A549 (cell line): ENCODE measurements at regions not wholly inside any gene's neighbourhood (a gene's known extent, or its start where the extent isn't known, plus 50 kb on each side); places are given as distances from the start of the nearest gene placed in this dataset.

ENCODE experiments used
- ATAC-seq, 2 experiments: fragments of 200-7000 bp in 1 of 2; fragments of >200 bp in 1 of 2; cut with Nextera tagmentation in 1 of 2; cut with Tn5 transposase in 1 of 2; 3 replicates each; pipeline versions ENCODE4 v1.8.0 to v1.9.1; 2018 to 2020; ENCODE audit warnings: mild to moderate bottlenecking in 1 of 2, moderate library complexity in 1 of 2
- CTCF ChIA-PET: fragments of 300-600 bp; sonication (Branson Sonifier 250); formaldehyde crosslinking; extraction: SDS; loops from one replicate; lab custom pipeline; 2021; ENCODE audit warnings: antibody characterized with exemption, inconsistent platforms; lab: Yijun Ruan, JAX
- POLR2A ChIA-PET: fragments of 350-600 bp; formaldehyde crosslinking; extraction: SDS; loops from one replicate; lab custom pipeline; 2021; ENCODE audit warnings: antibody characterized with exemption, inconsistent platforms; lab: Yijun Ruan, JAX
- DNase-seq, 2 experiments: peaks; one replicate each; pipeline versions ENCODE4 v3.0.0 to v3.0.0-alpha.2; 2011 to 2016; ENCODE audit warnings: low read depth in 1 of 2, low spot score in 1 of 2
- FAIRE-seq: peaks from 2 replicates; lab custom pipeline; 2011; peaks lifted over from hg19 to GRCh38; lab: Jason Lieb, UNC
- H3K27ac ChIP-seq, 2 experiments: fragments of >200 bp; sonication (Bioruptor Twin); formaldehyde crosslinking; 3 replicates each; pipeline ENCODE4 v1.5.1; 2016 to 2017
- H3K4me1 ChIP-seq: fragments of >200 bp; sonication (Bioruptor Twin); formaldehyde crosslinking; 3 replicates; pipeline ENCODE4 v1.6.1; 2016
- H3K4me2 ChIP-seq: fragments of >200 bp; sonication (Bioruptor Twin); formaldehyde crosslinking; 3 replicates; pipeline ENCODE4 v1.6.1; 2016
- H3K4me3 ChIP-seq: fragments of >200 bp; sonication (Bioruptor Twin); formaldehyde crosslinking; 3 replicates; pipeline ENCODE4 v1.5.1; 2016
- H3K9me3 ChIP-seq: fragments of >200 bp; sonication (Bioruptor Twin); formaldehyde crosslinking; 3 replicates; pipeline ENCODE4 v1.6.1; 2016
- BCL3 ChIP-seq: fragments of >200 bp; sonication (Bioruptor Twin); formaldehyde crosslinking; IDR thresholded peaks from 3 replicates; pipeline ENCODE4 v1.6.1; 2016
- CBX8 ChIP-seq: fragments of 200-600 bp; sonication (generic); IDR thresholded peaks from 2 replicates; pipeline ENCODE4 v1.6.1; 2016
- CHD4 ChIP-seq: fragments of 200-600 bp; sonication (generic); IDR thresholded peaks from 2 replicates; pipeline ENCODE4 v1.6.1; 2016; ENCODE audit warnings: antibody characterized with exemption, mild to moderate bottlenecking, borderline replicate concordance
- EHF ChIP-seq: fragments of 250-450 bp; sonication (Bioruptor Pico); IDR thresholded peaks from 2 replicates; pipeline ENCODE4 v1.5.0; 2020; ENCODE audit warnings: mild to moderate bottlenecking
- EHMT2 ChIP-seq: fragments of 200-600 bp; sonication (generic); IDR thresholded peaks from 2 replicates; pipeline ENCODE4 v1.6.1; 2016; ENCODE audit warnings: antibody characterized with exemption, low read depth, mild to moderate bottlenecking, moderate library complexity
- FOSB ChIP-seq: fragments of 250-450 bp; sonication (Bioruptor Pico); IDR thresholded peaks from 2 replicates; pipeline ENCODE4 v1.5.0; 2020; ENCODE audit warnings: mild to moderate bottlenecking, moderate library complexity
- FOXS1 ChIP-seq: fragments of 250-450 bp; sonication (Bioruptor Pico); IDR thresholded peaks from 2 replicates; pipeline ENCODE4 v1.5.0; 2020; ENCODE audit warnings: mild to moderate bottlenecking, moderate library complexity
- GATA3 ChIP-seq: IDR thresholded peaks from 2 replicates; pipeline ENCODE4 v1.6.1; 2012; ENCODE audit warnings: borderline replicate concordance
- HOXB13 ChIP-seq: fragments of 250-450 bp; sonication (Bioruptor Pico); IDR thresholded peaks from 2 replicates; pipeline ENCODE4 v1.5.0; 2020; ENCODE audit warnings: low read depth, mild to moderate bottlenecking, moderate library complexity
- HOXB5 ChIP-seq: fragments of 250-450 bp; sonication (Bioruptor Pico); IDR thresholded peaks from 2 replicates; pipeline ENCODE4 v1.5.0; 2020; ENCODE audit warnings: mild to moderate bottlenecking, moderate library complexity
- KDM5A ChIP-seq: fragments of 200-600 bp; sonication (generic); IDR thresholded peaks from 2 replicates; pipeline ENCODE4 v1.6.1; 2016; ENCODE audit warnings: antibody characterized with exemption, mild to moderate bottlenecking
- MYC ChIP-seq: IDR thresholded peaks from 2 replicates; pipeline ENCODE4 v1.6.1; 2012; ENCODE audit warnings: mild to moderate bottlenecking, inconsistent platforms, low read length, improper control_type of control experiment, borderline replicate concordance
- POLR2AphosphoS2 ChIP-seq: conservative IDR thresholded peaks from 2 replicates; pipeline ENCODE4 v1.6.1; 2012; ENCODE audit warnings: low read length, improper control_type of control experiment, inconsistent platforms
- ZNF302 ChIP-seq: fragments of 250-450 bp; sonication (Bioruptor Pico); IDR thresholded peaks from 2 replicates; pipeline ENCODE4 v1.9.0; 2021; ENCODE audit warnings: inconsistent platforms, mild to moderate bottlenecking, moderate library complexity
- WGBS: methylation state at CpG from one replicate; pipeline ENCODE4 v1.1.6; 2017; ENCODE audit errors: missing lambda C conversion rate; 5-methylcytosine and 5-hydroxymethylcytosine counted together
- TF ChIP-seq, protein P1 (sequence below): fragments of >200 bp; sonication (Bioruptor Twin); formaldehyde crosslinking; IDR thresholded peaks from 3 replicates; pipeline ENCODE4 v1.5.1; 2016
- TF ChIP-seq, protein P2 (sequence below): fragments of 200-600 bp; sonication (generic); IDR thresholded peaks from 2 replicates; pipeline ENCODE4 v1.6.1; 2016; ENCODE audit warnings: antibody characterized with exemption, mild to moderate bottlenecking, moderate library complexity
- TF ChIP-seq, protein P3 (sequence below): fragments of 250-450 bp; sonication (Bioruptor Pico); IDR thresholded peaks from 2 replicates; pipeline ENCODE4 v1.5.0; 2020; ENCODE audit warnings: low read depth, mild to moderate bottlenecking, moderate library complexity

DNA sequence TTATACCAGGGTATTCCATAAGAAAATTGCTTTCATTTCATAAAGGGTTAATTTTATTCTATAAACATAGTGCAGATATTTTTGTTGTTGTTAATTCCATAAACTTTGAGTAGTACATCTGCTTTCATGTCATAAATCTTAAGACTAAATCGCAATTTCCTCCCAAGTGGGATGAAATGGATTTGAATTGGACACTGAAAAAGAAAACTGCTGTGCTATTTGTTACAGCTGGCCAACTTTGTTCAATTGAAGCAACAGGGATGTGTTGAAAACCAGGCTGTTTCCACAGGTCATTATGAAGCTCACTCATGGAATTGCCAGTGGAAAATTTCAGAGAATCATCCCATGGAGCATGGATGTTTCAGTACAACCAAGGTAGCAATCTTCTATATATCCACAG is 252.5 kb upstream of the RGS18 start:
- no peak overlapping the region for H3K4me2 ChIP-seq
- POLR2A ChIA-PET: no interaction called here
- no peak for DNase-seq
- no peak for FAIRE-seq
- ATAC-seq: no peak
- H3K4me3 ChIP-seq: no peak overlapping the region
- no peaks in the 10 kb centered on the region for H3K9me3 ChIP-seq
- no peaks in the 10 kb centered on the region for H3K4me1 ChIP-seq
- CTCF ChIA-PET: no interaction called here
- WGBS: 30% methylated on average over 1 of the region's 1 CpG
- no peak overlapping the region for H3K27ac ChIP-seq
- TF ChIP-seq, protein P1, sequence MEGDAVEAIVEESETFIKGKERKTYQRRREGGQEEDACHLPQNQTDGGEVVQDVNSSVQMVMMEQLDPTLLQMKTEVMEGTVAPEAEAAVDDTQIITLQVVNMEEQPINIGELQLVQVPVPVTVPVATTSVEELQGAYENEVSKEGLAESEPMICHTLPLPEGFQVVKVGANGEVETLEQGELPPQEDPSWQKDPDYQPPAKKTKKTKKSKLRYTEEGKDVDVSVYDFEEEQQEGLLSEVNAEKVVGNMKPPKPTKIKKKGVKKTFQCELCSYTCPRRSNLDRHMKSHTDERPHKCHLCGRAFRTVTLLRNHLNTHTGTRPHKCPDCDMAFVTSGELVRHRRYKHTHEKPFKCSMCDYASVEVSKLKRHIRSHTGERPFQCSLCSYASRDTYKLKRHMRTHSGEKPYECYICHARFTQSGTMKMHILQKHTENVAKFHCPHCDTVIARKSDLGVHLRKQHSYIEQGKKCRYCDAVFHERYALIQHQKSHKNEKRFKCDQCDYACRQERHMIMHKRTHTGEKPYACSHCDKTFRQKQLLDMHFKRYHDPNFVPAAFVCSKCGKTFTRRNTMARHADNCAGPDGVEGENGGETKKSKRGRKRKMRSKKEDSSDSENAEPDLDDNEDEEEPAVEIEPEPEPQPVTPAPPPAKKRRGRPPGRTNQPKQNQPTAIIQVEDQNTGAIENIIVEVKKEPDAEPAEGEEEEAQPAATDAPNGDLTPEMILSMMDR: no peak
- TF ChIP-seq CBX8: no peak
- no peak for TF ChIP-seq ZNF302 (CRISPR knock-in tag)
- TF ChIP-seq BCL3: no peak
- TF ChIP-seq POLR2AphosphoS2: no peak
- TF ChIP-seq FOSB (CRISPR knock-in tag): no peak

GRCh38 chr1:191907121-191907520 is 251.1 kb upstream of the RGS18 start:
- H3K27ac ChIP-seq: no peak overlapping the region
- ATAC-seq (no peak), FAIRE-seq (no peak), DNase-seq (no peak)
- WGBS: 19% methylated on average over 2 of the region's 2 CpGs
- no peak overlapping the region for H3K4me3 ChIP-seq
- POLR2A ChIA-PET: no interaction called here
- no peaks in the 10 kb centered on the region for H3K9me3 ChIP-seq
- no peak overlapping the region for H3K4me2 ChIP-seq
- CTCF ChIA-PET: no interaction called here
- TF ChIP-seq HOXB5 (no peak), KDM5A (no peak), CHD4 (no peak), MYC (no peak), FOXS1 (CRISPR knock-in tag) (no peak), EHMT2 (no peak), GATA3 (no peak), CBX8 (no peak), ZNF302 (CRISPR knock-in tag) (no peak), EHF (CRISPR knock-in tag) (no peak)
- TF ChIP-seq, protein P2, sequence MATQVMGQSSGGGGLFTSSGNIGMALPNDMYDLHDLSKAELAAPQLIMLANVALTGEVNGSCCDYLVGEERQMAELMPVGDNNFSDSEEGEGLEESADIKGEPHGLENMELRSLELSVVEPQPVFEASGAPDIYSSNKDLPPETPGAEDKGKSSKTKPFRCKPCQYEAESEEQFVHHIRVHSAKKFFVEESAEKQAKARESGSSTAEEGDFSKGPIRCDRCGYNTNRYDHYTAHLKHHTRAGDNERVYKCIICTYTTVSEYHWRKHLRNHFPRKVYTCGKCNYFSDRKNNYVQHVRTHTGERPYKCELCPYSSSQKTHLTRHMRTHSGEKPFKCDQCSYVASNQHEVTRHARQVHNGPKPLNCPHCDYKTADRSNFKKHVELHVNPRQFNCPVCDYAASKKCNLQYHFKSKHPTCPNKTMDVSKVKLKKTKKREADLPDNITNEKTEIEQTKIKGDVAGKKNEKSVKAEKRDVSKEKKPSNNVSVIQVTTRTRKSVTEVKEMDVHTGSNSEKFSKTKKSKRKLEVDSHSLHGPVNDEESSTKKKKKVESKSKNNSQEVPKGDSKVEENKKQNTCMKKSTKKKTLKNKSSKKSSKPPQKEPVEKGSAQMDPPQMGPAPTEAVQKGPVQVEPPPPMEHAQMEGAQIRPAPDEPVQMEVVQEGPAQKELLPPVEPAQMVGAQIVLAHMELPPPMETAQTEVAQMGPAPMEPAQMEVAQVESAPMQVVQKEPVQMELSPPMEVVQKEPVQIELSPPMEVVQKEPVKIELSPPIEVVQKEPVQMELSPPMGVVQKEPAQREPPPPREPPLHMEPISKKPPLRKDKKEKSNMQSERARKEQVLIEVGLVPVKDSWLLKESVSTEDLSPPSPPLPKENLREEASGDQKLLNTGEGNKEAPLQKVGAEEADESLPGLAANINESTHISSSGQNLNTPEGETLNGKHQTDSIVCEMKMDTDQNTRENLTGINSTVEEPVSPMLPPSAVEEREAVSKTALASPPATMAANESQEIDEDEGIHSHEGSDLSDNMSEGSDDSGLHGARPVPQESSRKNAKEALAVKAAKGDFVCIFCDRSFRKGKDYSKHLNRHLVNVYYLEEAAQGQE: no peak
- TF ChIP-seq, protein P3, sequence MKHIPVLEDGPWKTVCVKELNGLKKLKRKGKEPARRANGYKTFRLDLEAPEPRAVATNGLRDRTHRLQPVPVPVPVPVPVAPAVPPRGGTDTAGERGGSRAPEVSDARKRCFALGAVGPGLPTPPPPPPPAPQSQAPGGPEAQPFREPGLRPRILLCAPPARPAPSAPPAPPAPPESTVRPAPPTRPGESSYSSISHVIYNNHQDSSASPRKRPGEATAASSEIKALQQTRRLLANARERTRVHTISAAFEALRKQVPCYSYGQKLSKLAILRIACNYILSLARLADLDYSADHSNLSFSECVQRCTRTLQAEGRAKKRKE: no peak
- no peaks in the 10 kb centered on the region for H3K4me1 ChIP-seq

DNA sequence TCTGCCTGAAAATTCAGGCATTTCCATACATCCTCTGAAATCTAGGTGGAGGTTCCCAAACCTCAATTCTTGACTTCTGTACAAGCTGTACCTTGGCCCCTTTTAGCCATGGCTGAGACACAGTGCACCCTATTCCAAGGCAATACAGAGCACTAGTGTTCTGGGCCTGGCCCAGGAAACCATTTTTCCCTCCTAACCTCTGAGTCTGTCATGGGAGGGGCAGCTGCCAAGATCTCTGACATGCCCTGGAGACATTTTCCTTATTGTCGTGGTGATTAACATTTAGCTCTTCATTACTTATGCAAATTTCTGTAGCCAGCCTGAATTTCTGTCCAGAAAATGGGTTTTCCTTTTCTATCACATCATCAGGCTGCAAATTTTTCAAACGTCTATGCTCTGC is 248.0 kb upstream of the RGS18 start:
- Histone ChIP-seq H3K4me2 (no peak overlapping the region), H3K4me1 (no peaks in the 10 kb centered on the region), H3K4me3 (no peak overlapping the region), H3K9me3 (no peaks in the 10 kb centered on the region), H3K27ac (no peak overlapping the region)
- FAIRE-seq (no peak), ATAC-seq (no peak), DNase-seq (no peak)
- no peak for TF ChIP-seq HOXB13 (CRISPR knock-in tag)
- ChIA-PET POLR2A (no interaction called here), CTCF (interaction anchor here (0.8 kb wide), 1 partner anchor 9 kb away, joined by 3 read pairs; no protein-coding TSS in a partner anchor)
- 18% methylated on average over 2 of the region's 2 CpGs for WGBS
